ENCODE measurements at regions not wholly inside any gene's neighbourhood (a gene's known extent, or its start where the extent isn't known, plus 50 kb on each side); places are given as distances from the start of the nearest gene placed in this dataset.
A peak's percentile ranks its signal among the peaks of the same experiment; 100 is the strongest.

GRCh38 chr3:127133971-127134370, 59.0 kb upstream of the PRR23E start:
- Histone ChIP-seq H3K4me3 (ENCODE audit: low read length) (no peak overlapping the region), H3K36me3 (ENCODE audit: insufficient read depth, low read length) (no peaks in the 10 kb centered on the region), H3K9ac (ENCODE audit: low read depth, low read length) (no peak overlapping the region), H3K4me2 (ENCODE audit: low read length) (no peak overlapping the region), H3K27me3 (ENCODE audit: control insufficient read depth, insufficient read depth, low read length) (peaks cover 60% of the 10 kb centered on the region), H3K4me1 (ENCODE audit: control insufficient read depth, insufficient read depth, low read length) (no peaks in the 10 kb centered on the region), H3K9me3 (replicated peaks; ENCODE audit: low read length) (no peaks in the 10 kb centered on the region)

- H3K4me2 ChIP-seq (ENCODE audit: low read length): no peak overlapping the region
- no peaks in the 10 kb centered on the region for H3K9me3 ChIP-seq (replicated peaks; ENCODE audit: low read length)
- H3K9ac ChIP-seq (ENCODE audit: low read depth, low read length): no peak overlapping the region
- H3K36me3 ChIP-seq (ENCODE audit: insufficient read depth, low read length): no peaks in the 10 kb centered on the region
- H3K27me3 ChIP-seq (ENCODE audit: control insufficient read depth, insufficient read depth, low read length): peaks cover 65% of the 10 kb centered on the region
- H3K4me1 ChIP-seq (ENCODE audit: control insufficient read depth, insufficient read depth, low read length): no peaks in the 10 kb centered on the region
- no peak overlapping the region for H3K4me3 ChIP-seq (ENCODE audit: low read length)
Measured at GRCh38 chr3:127134466-127134865, 58.5 kb upstream of the PRR23E start.

GRCh38 chr3:127134887-127135240, 58.1 kb upstream of the PRR23E start:
- H3K4me3 ChIP-seq (ENCODE audit: low read length): no peak overlapping the region
- H3K4me2 ChIP-seq (ENCODE audit: low read length): peak overlapping the region; percentile 39
- H3K9ac ChIP-seq (ENCODE audit: low read depth, low read length): no peak overlapping the region
- no peaks in the 10 kb centered on the region for H3K4me1 ChIP-seq (ENCODE audit: control insufficient read depth, insufficient read depth, low read length)
- H3K36me3 ChIP-seq (ENCODE audit: insufficient read depth, low read length): no peaks in the 10 kb centered on the region
- peaks cover 66% of the 10 kb centered on the region for H3K27me3 ChIP-seq (ENCODE audit: control insufficient read depth, insufficient read depth, low read length)
- no peaks in the 10 kb centered on the region for H3K9me3 ChIP-seq (replicated peaks; ENCODE audit: low read length)

- Histone ChIP-seq H3K36me3 (ENCODE audit: insufficient read depth, low read length) (no peaks in the 10 kb centered on the region), H3K27me3 (ENCODE audit: control insufficient read depth, insufficient read depth, low read length) (peaks cover 66% of the 10 kb centered on the region), H3K4me3 (ENCODE audit: low read length) (no peak overlapping the region), H3K4me2 (ENCODE audit: low read length) (peak overlapping the region; percentile 39), H3K9me3 (replicated peaks; ENCODE audit: low read length) (no peaks in the 10 kb centered on the region), H3K4me1 (ENCODE audit: control insufficient read depth, insufficient read depth, low read length) (no peaks in the 10 kb centered on the region), H3K9ac (ENCODE audit: low read depth, low read length) (no peak overlapping the region)
Measured at GRCh38 chr3:127135241-127136023, 57.5 kb upstream of the PRR23E start.

GRCh38 chr3:127136024-127136600, 56.8 kb upstream of the PRR23E start:
- Histone ChIP-seq H3K9ac (ENCODE audit: low read depth, low read length) (no peak overlapping the region), H3K4me2 (ENCODE audit: low read length) (no peak overlapping the region), H3K4me3 (ENCODE audit: low read length) (no peak overlapping the region), H3K27me3 (ENCODE audit: control insufficient read depth, insufficient read depth, low read length) (peaks cover 66% of the 10 kb centered on the region), H3K36me3 (ENCODE audit: insufficient read depth, low read length) (no peaks in the 10 kb centered on the region), H3K4me1 (ENCODE audit: control insufficient read depth, insufficient read depth, low read length) (no peaks in the 10 kb centered on the region), H3K9me3 (replicated peaks; ENCODE audit: low read length) (no peaks in the 10 kb centered on the region)

GRCh38 chr3:127136706-127137105, 56.2 kb upstream of the PRR23E start:
- Histone ChIP-seq H3K4me3 (ENCODE audit: low read length) (no peak overlapping the region), H3K4me1 (ENCODE audit: control insufficient read depth, insufficient read depth, low read length) (no peaks in the 10 kb centered on the region), H3K36me3 (ENCODE audit: insufficient read depth, low read length) (no peaks in the 10 kb centered on the region), H3K4me2 (ENCODE audit: low read length) (no peak overlapping the region), H3K9me3 (replicated peaks; ENCODE audit: low read length) (no peaks in the 10 kb centered on the region), H3K27me3 (ENCODE audit: control insufficient read depth, insufficient read depth, low read length) (peaks cover 66% of the 10 kb centered on the region), H3K9ac (ENCODE audit: low read depth, low read length) (no peak overlapping the region)

GRCh38 chr3:127137113-127137512, 55.8 kb upstream of the PRR23E start:
- no peak overlapping the region for H3K4me2 ChIP-seq (ENCODE audit: low read length)
- H3K9ac ChIP-seq (ENCODE audit: low read depth, low read length): no peak overlapping the region
- no peaks in the 10 kb centered on the region for H3K9me3 ChIP-seq (replicated peaks; ENCODE audit: low read length)
- no peak overlapping the region for H3K4me3 ChIP-seq (ENCODE audit: low read length)
- H3K4me1 ChIP-seq (ENCODE audit: control insufficient read depth, insufficient read depth, low read length): no peaks in the 10 kb centered on the region
- no peaks in the 10 kb centered on the region for H3K36me3 ChIP-seq (ENCODE audit: insufficient read depth, low read length)
- peaks cover 65% of the 10 kb centered on the region for H3K27me3 ChIP-seq (ENCODE audit: control insufficient read depth, insufficient read depth, low read length)

GRCh38 chr3:127137757-127138536, 55.0 kb upstream of the PRR23E start:
- H3K4me1 ChIP-seq (ENCODE audit: control insufficient read depth, insufficient read depth, low read length): no peaks in the 10 kb centered on the region
- H3K4me3 ChIP-seq (ENCODE audit: low read length): no peak overlapping the region
- peaks cover 58% of the 10 kb centered on the region for H3K27me3 ChIP-seq (ENCODE audit: control insufficient read depth, insufficient read depth, low read length)
- no peak overlapping the region for H3K9ac ChIP-seq (ENCODE audit: low read depth, low read length)
- no peaks in the 10 kb centered on the region for H3K9me3 ChIP-seq (replicated peaks; ENCODE audit: low read length)
- no peaks in the 10 kb centered on the region for H3K36me3 ChIP-seq (ENCODE audit: insufficient read depth, low read length)
- H3K4me2 ChIP-seq (ENCODE audit: low read length): no peak overlapping the region

GRCh38 chr3:127139601-127140500, 53.1 kb upstream of the PRR23E start:
- no peaks in the 10 kb centered on the region for H3K36me3 ChIP-seq (ENCODE audit: insufficient read depth, low read length)

GRCh38 chr3:127140501-127141460, 52.1 kb upstream of the PRR23E start:
- Histone ChIP-seq H3K9ac (ENCODE audit: low read depth, low read length) (no peak overlapping the region), H3K9me3 (replicated peaks; ENCODE audit: low read length) (no peaks in the 10 kb centered on the region), H3K27me3 (ENCODE audit: control insufficient read depth, insufficient read depth, low read length) (peaks cover 34% of the 10 kb centered on the region), H3K36me3 (ENCODE audit: insufficient read depth, low read length) (no peaks in the 10 kb centered on the region), H3K4me3 (ENCODE audit: low read length) (no peak overlapping the region), H3K4me1 (ENCODE audit: control insufficient read depth, insufficient read depth, low read length) (no peaks in the 10 kb centered on the region), H3K4me2 (ENCODE audit: low read length) (no peak overlapping the region)

More at GRCh38 chr3:127139601-127140500, 53.1 kb upstream of the PRR23E start:
- Histone ChIP-seq H3K9me3 (replicated peaks; ENCODE audit: low read length) (no peaks in the 10 kb centered on the region), H3K27me3 (ENCODE audit: control insufficient read depth, insufficient read depth, low read length) (peaks cover 42% of the 10 kb centered on the region), H3K4me3 (ENCODE audit: low read length) (no peak overlapping the region), H3K9ac (ENCODE audit: low read depth, low read length) (no peak overlapping the region), H3K4me2 (ENCODE audit: low read length) (no peak overlapping the region), H3K4me1 (ENCODE audit: control insufficient read depth, insufficient read depth, low read length) (no peaks in the 10 kb centered on the region)

All from skeletal muscle satellite cell (primary cell).